ENCODE measurements at regions not wholly inside any gene's neighbourhood (a gene's known extent, or its start where the extent isn't known, plus 50 kb on each side); places are given as distances from the start of the nearest gene placed in this dataset.

DNA sequence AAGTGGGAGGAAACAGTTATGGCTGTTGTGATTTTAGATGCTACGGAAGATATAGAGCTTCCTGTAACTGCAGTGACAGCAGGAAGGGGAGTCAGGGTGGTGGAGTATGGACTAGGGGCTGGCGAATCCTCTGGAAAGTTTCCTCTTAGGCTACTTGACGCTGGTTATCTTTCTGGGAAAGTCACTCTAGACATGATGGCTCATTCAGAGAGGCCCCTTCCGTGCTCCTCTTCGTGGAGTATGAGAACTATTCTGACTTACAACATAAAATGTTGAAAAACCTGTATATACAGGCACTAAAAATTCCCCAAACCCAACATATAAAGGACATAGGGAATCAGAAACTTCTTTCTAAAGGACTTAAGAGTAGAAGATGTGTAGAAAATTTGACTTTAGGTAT, 78.8 kb downstream of the C18orf54 start:
- TF ChIP-seq RAD21 (IDR thresholded peaks at IDR 0.05 in 1 of 2, conservative IDR thresholded peaks at IDR 0.05 in 1 of 2; ENCODE audit: low read depth in 2 of 2, low read length in 2 of 2): no peak
- TF ChIP-seq, protein P1, sequence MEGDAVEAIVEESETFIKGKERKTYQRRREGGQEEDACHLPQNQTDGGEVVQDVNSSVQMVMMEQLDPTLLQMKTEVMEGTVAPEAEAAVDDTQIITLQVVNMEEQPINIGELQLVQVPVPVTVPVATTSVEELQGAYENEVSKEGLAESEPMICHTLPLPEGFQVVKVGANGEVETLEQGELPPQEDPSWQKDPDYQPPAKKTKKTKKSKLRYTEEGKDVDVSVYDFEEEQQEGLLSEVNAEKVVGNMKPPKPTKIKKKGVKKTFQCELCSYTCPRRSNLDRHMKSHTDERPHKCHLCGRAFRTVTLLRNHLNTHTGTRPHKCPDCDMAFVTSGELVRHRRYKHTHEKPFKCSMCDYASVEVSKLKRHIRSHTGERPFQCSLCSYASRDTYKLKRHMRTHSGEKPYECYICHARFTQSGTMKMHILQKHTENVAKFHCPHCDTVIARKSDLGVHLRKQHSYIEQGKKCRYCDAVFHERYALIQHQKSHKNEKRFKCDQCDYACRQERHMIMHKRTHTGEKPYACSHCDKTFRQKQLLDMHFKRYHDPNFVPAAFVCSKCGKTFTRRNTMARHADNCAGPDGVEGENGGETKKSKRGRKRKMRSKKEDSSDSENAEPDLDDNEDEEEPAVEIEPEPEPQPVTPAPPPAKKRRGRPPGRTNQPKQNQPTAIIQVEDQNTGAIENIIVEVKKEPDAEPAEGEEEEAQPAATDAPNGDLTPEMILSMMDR (IDR thresholded peaks at IDR 0.05; ENCODE audit: control extremely low read depth in 1 of 3, insufficient read depth in 1 of 3, low read depth in 1 of 3, low read length in 3 of 3): no peak
- TF ChIP-seq HDAC2 (IDR thresholded peaks at IDR 0.05; ENCODE audit: borderline replicate concordance in 1 of 2, low read depth in 2 of 2, low read length in 2 of 2): no peak
- TF ChIP-seq, protein P2, sequence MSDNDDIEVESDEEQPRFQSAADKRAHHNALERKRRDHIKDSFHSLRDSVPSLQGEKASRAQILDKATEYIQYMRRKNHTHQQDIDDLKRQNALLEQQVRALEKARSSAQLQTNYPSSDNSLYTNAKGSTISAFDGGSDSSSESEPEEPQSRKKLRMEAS (IDR thresholded peaks at IDR 0.05): no peak
- no peak for TF ChIP-seq CBX8 (IDR thresholded peaks at IDR 0.05; ENCODE audit: borderline replicate concordance, low read depth, low read length)
- no peak for TF ChIP-seq EP300 (IDR thresholded peaks at IDR 0.05; ENCODE audit: borderline replicate concordance in 1 of 2, low read depth in 2 of 2, low read length in 2 of 2)
- no peak for TF ChIP-seq POLR2A (IDR thresholded peaks at IDR 0.05; ENCODE audit: control extremely low read depth in 1 of 2, low read depth in 2 of 2, low read length in 2 of 2)
- TF ChIP-seq ZNF274 (IDR thresholded peaks at IDR 0.05; ENCODE audit: borderline replicate concordance, extremely low read depth, low read length): no peak
- no peak for TF ChIP-seq RXRA (IDR thresholded peaks at IDR 0.05; ENCODE audit: insufficient read depth, low read depth, low read length)
- TF ChIP-seq POLR2AphosphoS5 (IDR thresholded peaks at IDR 0.05; ENCODE audit: low read depth, low read length): no peak
- TF ChIP-seq EZH2 (IDR thresholded peaks at IDR 0.05; ENCODE audit: low read depth, low read length, severe bottlenecking): no peak
- no peak for TF ChIP-seq MAFK (IDR thresholded peaks at IDR 0.05; ENCODE audit: low read depth, low read length)
- no peak for TF ChIP-seq PHF8 (conservative IDR thresholded peaks at IDR 0.05; ENCODE audit: low read depth, low read length)
- TF ChIP-seq SRF (IDR thresholded peaks at IDR 0.05; ENCODE audit: low read depth, low read length): no peak
